H9 (cell line): ENCODE measurements at regions not wholly inside any gene's neighbourhood (a gene's known extent, or its start where the extent isn't known, plus 50 kb on each side); places are given as distances from the start of the nearest gene placed in this dataset.
A peak's percentile ranks its signal among the peaks of the same experiment; 100 is the strongest.

Experiments
- DNase-seq: peaks from one replicate; pipeline ENCODE4 v3.0.0-alpha.2; 2017
- H2AFZ ChIP-seq: one replicate; pipeline ENCODE4 v1.6.1; 2013; ENCODE audit warnings: mild to moderate bottlenecking, low read length, control low read depth, moderate library complexity
- H2AK5ac ChIP-seq: 2 replicates; pipeline ENCODE4 v1.6.1; 2013; ENCODE audit warnings: low read length, control low read depth, mixed read lengths; ENCODE audit not compliant: insufficient read length
- H2BK120ac ChIP-seq: one replicate; pipeline ENCODE4 v1.6.1; 2013; ENCODE audit warnings: low read depth, mild to moderate bottlenecking, low read length, control low read depth, inconsistent platforms; ENCODE audit not compliant: poor library complexity, severe bottlenecking
- H2BK12ac ChIP-seq: 2 replicates; pipeline ENCODE4 v1.6.1; 2013; ENCODE audit warnings: low read length, control low read depth, mixed read lengths, low read depth; ENCODE audit not compliant: insufficient read length
- H2BK15ac ChIP-seq: 2 replicates; pipeline ENCODE4 v1.6.1; 2013; ENCODE audit warnings: low read depth, low read length, control low read depth
- H2BK20ac ChIP-seq: one replicate; pipeline ENCODE4 v1.6.1; 2013; ENCODE audit warnings: low read depth, mild to moderate bottlenecking, low read length, control low read depth, inconsistent platforms; ENCODE audit not compliant: poor library complexity, severe bottlenecking
- H2BK5ac ChIP-seq: 2 replicates; pipeline ENCODE4 v1.6.1; 2013; ENCODE audit warnings: low read length, control low read depth, mixed read lengths; ENCODE audit not compliant: insufficient read length
- H3K14ac ChIP-seq: 2 replicates; pipeline ENCODE4 v1.6.1; 2013; ENCODE audit warnings: low read length, control low read depth; ENCODE audit not compliant: insufficient read depth
- H3K18ac ChIP-seq: 2 replicates; pipeline ENCODE4 v1.6.1; 2013; ENCODE audit warnings: low read depth, mild to moderate bottlenecking, mixed read lengths, low read length, control low read depth; ENCODE audit not compliant: insufficient read length
- H3K23ac ChIP-seq: 2 replicates; pipeline ENCODE4 v1.6.1; 2013; ENCODE audit warnings: low read length, control low read depth, mixed read lengths, low read depth; ENCODE audit not compliant: insufficient read length
- H3K23me2 ChIP-seq: 2 replicates; pipeline ENCODE4 v1.6.1; 2013; ENCODE audit warnings: low read depth, mild to moderate bottlenecking, mixed read lengths, low read length, control low read depth; ENCODE audit not compliant: insufficient read length, poor library complexity, severe bottlenecking
- H3K27ac ChIP-seq: 2 replicates; pipeline ENCODE4 v1.5.1; 2013; ENCODE audit warnings: low read length, control low read depth, mixed read lengths, low read depth; ENCODE audit not compliant: insufficient read length
- H3K27me3 ChIP-seq: 2 replicates; pipeline ENCODE4 v1.6.1; 2013; ENCODE audit warnings: low read length, control low read depth, inconsistent platforms; ENCODE audit not compliant: insufficient read depth
- H3K4ac ChIP-seq: 2 replicates; pipeline ENCODE4 v1.6.1; 2013; ENCODE audit warnings: low read depth, mild to moderate bottlenecking, control low read depth, inconsistent platforms, low read length, moderate library complexity
- H3K4me1 ChIP-seq: 2 replicates; pipeline ENCODE4 v1.6.1; 2013; ENCODE audit warnings: low read length, control low read depth, inconsistent platforms; ENCODE audit not compliant: insufficient read depth
- H3K4me2 ChIP-seq: 2 replicates; pipeline ENCODE4 v1.6.1; 2013; ENCODE audit warnings: low read length, control low read depth, mixed read lengths; ENCODE audit not compliant: insufficient read length, insufficient read depth
- H3K56ac ChIP-seq: 2 replicates; pipeline ENCODE4 v1.6.1; 2013; ENCODE audit warnings: low read depth, mild to moderate bottlenecking, mixed read lengths, low read length, control low read depth; ENCODE audit not compliant: insufficient read length
- H3K79me1 ChIP-seq: 2 replicates; pipeline ENCODE4 v1.6.1; 2013; ENCODE audit warnings: low read depth, mild to moderate bottlenecking, moderate library complexity, low read length, control low read depth, inconsistent platforms; ENCODE audit not compliant: insufficient read depth, poor library complexity, severe bottlenecking
- H3K79me2 ChIP-seq: 2 replicates; pipeline ENCODE4 v1.6.1; 2013; ENCODE audit warnings: low read length, control low read depth, inconsistent platforms; ENCODE audit not compliant: insufficient read depth
- H3K9ac ChIP-seq: 2 replicates; pipeline ENCODE4 v1.6.1; 2013; ENCODE audit warnings: low read length, control low read depth, mixed read lengths; ENCODE audit not compliant: insufficient read length; ENCODE audit errors: extremely low read depth
- H3K9me3 ChIP-seq: one replicate; pipeline ENCODE4 v1.6.1; 2013; ENCODE audit warnings: low read depth, low read length, inconsistent platforms; ENCODE audit not compliant: control insufficient read depth
- H3T11ph ChIP-seq: one replicate; pipeline ENCODE4 v1.6.1; 2013; ENCODE audit warnings: mild to moderate bottlenecking, low read length, control low read depth, inconsistent platforms
- H4K20me1 ChIP-seq: one replicate; pipeline ENCODE4 v1.6.1; 2013; ENCODE audit not compliant: control insufficient read depth, insufficient read length, insufficient read depth
- H4K5ac ChIP-seq: 2 replicates; pipeline ENCODE4 v1.6.1; 2013; ENCODE audit warnings: low read depth, mild to moderate bottlenecking, mixed read lengths, low read length, control low read depth; ENCODE audit not compliant: insufficient read length
- H4K8ac ChIP-seq: replicated peaks from 2 replicates; pipeline ENCODE4 v1.6.1; 2013; ENCODE audit warnings: low read length, control low read depth, mixed read lengths, low read depth; ENCODE audit not compliant: insufficient read length
- H4K91ac ChIP-seq: 2 replicates; pipeline ENCODE4 v1.6.1; 2013; ENCODE audit warnings: low read depth, mild to moderate bottlenecking, moderate library complexity, mixed read lengths, low read length, control low read depth; ENCODE audit not compliant: insufficient read length
- H3K27ac Mint-ChIP-seq, 3 experiments: 2 replicates in 2 of 3; 3 replicates in 1 of 3; pipeline ENCODE4 v1.8.0; 2020 to 2021; ENCODE audit warnings: mixed read lengths in 3 of 3, mild to moderate bottlenecking in 1 of 3, moderate library complexity in 1 of 3
- H3K27me3 Mint-ChIP-seq: 2 replicates; pipeline ENCODE4 v1.8.0; 2021; ENCODE audit warnings: low read depth, mild to moderate bottlenecking, moderate library complexity, mixed read lengths
- H3K36me3 Mint-ChIP-seq, 3 experiments: 2 replicates in 2 of 3; 3 replicates in 1 of 3; pipeline ENCODE4 v1.8.0; 2020 to 2021; ENCODE audit warnings: low read depth in 3 of 3, mixed read lengths in 3 of 3; ENCODE audit not compliant: insufficient read depth in 1 of 3
- H3K4me1 Mint-ChIP-seq, 2 experiments: 2 replicates each; pipeline ENCODE4 v1.8.0; 2020; ENCODE audit warnings: mixed read lengths in 2 of 2
- H3K4me3 Mint-ChIP-seq, 2 experiments: 2 replicates in 1 of 2; 3 replicates in 1 of 2; pipeline ENCODE4 v1.8.0; 2020 to 2021; ENCODE audit warnings: mild to moderate bottlenecking in 2 of 2, mixed read lengths in 2 of 2, moderate library complexity in 1 of 2
- H3K9me3 Mint-ChIP-seq, 2 experiments: 2 replicates in 1 of 2; 3 replicates in 1 of 2; pipeline ENCODE4 v1.8.0; 2020; ENCODE audit warnings: mild to moderate bottlenecking in 2 of 2, mixed read lengths in 2 of 2, moderate library complexity in 1 of 2
- CTCF ChIP-seq: fragments of 200-600 bp; sonication (generic); conservative IDR thresholded peaks from 3 replicates; pipeline ENCODE4 v1.8.0; 2021; ENCODE audit warnings: antibody characterized with exemption, mild to moderate bottlenecking
- WGBS: extraction: QIAGEN DNeasy Blood & Tissue Kit; methylation state at CpG from one replicate; pipeline ENCODE4 v1.1.7; 2013; ENCODE audit warnings: missing lambda C conversion rate, low lambda C conversion rate, mixed read lengths; ENCODE audit not compliant: insufficient read length; ENCODE audit errors: extremely low coverage; 5-methylcytosine and 5-hydroxymethylcytosine counted together

GRCh38 chr5:174418809-174419539, 305.4 kb upstream of the MSX2 start:
- H3K36me3 Mint-ChIP-seq: no peaks in the 10 kb centered on the region

More at GRCh38 chr5:174418809-174419539, 305.4 kb upstream of the MSX2 start:
- Histone ChIP-seq H3K4ac (no peak overlapping the region), H2BK20ac (no peak overlapping the region), H3K18ac (no peak overlapping the region), H3K27me3 (no peaks in the 10 kb centered on the region; the same call in 1 of the 2 replicates), H3K4me1 (no peaks in the 10 kb centered on the region), H3K79me2 (no peaks in the 10 kb centered on the region), H4K91ac (no peak overlapping the region), H3K9ac (no peak overlapping the region), H3K56ac (no peak overlapping the region), H2BK5ac (no peak overlapping the region), H2BK120ac (no peak overlapping the region), H3K79me1 (no peaks in the 10 kb centered on the region), H2AK5ac (no peak overlapping the region), H2BK12ac (no peak overlapping the region), H2AFZ (peak overlapping the region; percentile 79), H3K27ac (no peak overlapping the region), H3K23me2 (peaks cover 6% of the 10 kb centered on the region), H4K5ac (no peak overlapping the region), H2BK15ac (no peak overlapping the region), H4K20me1 (no peaks in the 10 kb centered on the region), H3T11ph (no peak overlapping the region), H3K14ac (no peak overlapping the region), H4K8ac (no peak overlapping the region), H3K9me3 (no peaks in the 10 kb centered on the region), H3K4me2 (peak overlapping the region; percentile 53), H3K23ac (no peak overlapping the region)
- H3K4me3 Mint-ChIP-seq: peak overlapping the region; percentile 65 to 84
- H3K9me3 Mint-ChIP-seq: no peaks in the 10 kb centered on the region; a peak in 2 of 5 replicates
- peaks cover 45% of the 10 kb centered on the region for H3K27me3 Mint-ChIP-seq
- no CpG with 5 or more reads among the region's 18 CpGs for WGBS
- peak; percentile 69 for DNase-seq
- H3K4me1 Mint-ChIP-seq: peaks cover 6 to 11% of the 10 kb centered on the region in 2 experiments; a peak in 3 of 4 replicates
- H3K27ac Mint-ChIP-seq: no peak overlapping the region; a peak in 1 of 7 replicates
- TF ChIP-seq CTCF: no peak
